Tibial nerve (tissue), 4 donors: ENCODE measurements at regions not wholly inside any gene's neighbourhood (a gene's known extent, or its start where the extent isn't known, plus 50 kb on each side); places are given as distances from the start of the nearest gene placed in this dataset.

ENCODE experiments used
- DNase-seq, 2 donors: peaks; one replicate each; pipeline ENCODE4 v3.0.0-alpha.2; 2019; ENCODE audit warnings: low spot score in 2 of 2
- H3K27ac ChIP-seq, 4 donors: fragments of 200-600 bp; sonication (generic) in 3 of 4; one replicate each; pipeline ENCODE4 v1.5.1; 2017 to 2019; ENCODE audit warnings: mild to moderate bottlenecking in 1 of 4
- H3K27me3 ChIP-seq, 2 donors: fragments of 200-600 bp; sonication (generic) in 1 of 2; one replicate each; pipeline versions ENCODE4 v1.5.1 to v1.6.0; 2017 to 2019
- H3K36me3 ChIP-seq, 3 donors: fragments of 200-600 bp; sonication (generic); one replicate each; pipeline ENCODE4 v1.5.1; 2018 to 2019
- H3K4me1 ChIP-seq, 4 donors: fragments of 200-600 bp; sonication (generic) in 3 of 4; one replicate each; pipeline ENCODE4 v1.5.1; 2017 to 2019
- H3K4me3 ChIP-seq, 4 donors: fragments of 200-600 bp; sonication (generic) in 3 of 4; one replicate each; pipeline ENCODE4 v1.5.1; 2017 to 2019; ENCODE audit warnings: mild to moderate bottlenecking in 1 of 4, moderate library complexity in 1 of 4
- H3K9me3 ChIP-seq, 4 donors: fragments of 200-600 bp; sonication (generic) in 3 of 4; one replicate each; pipeline ENCODE4 v1.5.1; 2017 to 2019
- CTCF ChIP-seq, 5 experiments: fragments of 200-600 bp in 3 of 5; fragments of 450-650 bp in 2 of 5; sonication (generic) in 3 of 5; IDR thresholded peaks; one replicate each; pipeline ENCODE4 v1.5.1; 2016 to 2019; ENCODE audit warnings: antibody characterized with exemption in 5 of 5, mild to moderate bottlenecking in 3 of 5, moderate library complexity in 2 of 5
- EP300 ChIP-seq, 2 donors: sonication (generic); formaldehyde crosslinking; IDR thresholded peaks; one replicate each; pipeline ENCODE4 v1.6.1; 2017; ENCODE audit warnings: antibody characterized with exemption in 2 of 2, mild to moderate bottlenecking in 1 of 2
- POLR2A ChIP-seq, 2 donors: fragments of 450-650 bp; IDR thresholded peaks; one replicate each; pipeline ENCODE4 v1.6.1; 2017; ENCODE audit warnings: antibody characterized with exemption in 2 of 2, mild to moderate bottlenecking in 2 of 2, moderate library complexity in 2 of 2
- WGBS, 2 donors: methylation state at CpG; one replicate each; pipeline ENCODE4 v1.1.5; 2018; 5-methylcytosine and 5-hydroxymethylcytosine counted together

DNA sequence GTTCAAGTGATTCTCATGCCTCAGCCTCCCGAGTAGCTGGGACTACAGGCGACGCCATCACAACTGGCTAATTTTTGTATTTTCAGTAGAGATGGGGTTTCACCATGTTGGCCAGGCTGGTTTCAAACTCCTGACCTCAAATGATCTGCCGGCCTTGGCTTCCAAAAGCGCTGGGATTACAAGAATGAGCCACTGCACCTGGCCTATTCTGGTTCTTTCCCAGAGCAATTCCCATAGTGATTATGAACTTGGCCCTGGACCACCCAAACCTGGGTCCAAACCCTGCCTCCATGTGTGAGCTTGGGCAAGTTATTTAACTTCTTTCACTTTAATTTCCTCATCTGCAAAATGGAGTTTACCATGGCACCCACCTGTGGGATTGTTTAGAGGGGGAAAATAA, 61.5 kb upstream of the HEPHL1 start:
- WGBS, 2 donors, result 74 to 78% methylated on average over 5 of the region's 5 CpGs
- Histone ChIP-seq H3K4me1 (no peaks in the 10 kb centered on the region), H3K27ac (no peak overlapping the region), H3K9me3 (peaks cover 0 to 4% (median 0%) of the 10 kb centered on the region in 4 donors), H3K27me3 (no peaks in the 10 kb centered on the region), H3K4me3 (no peak overlapping the region), H3K36me3 (no peaks in the 10 kb centered on the region)
- TF ChIP-seq CTCF (IDR thresholded peaks at IDR 0.05) (no peak), EP300 (IDR thresholded peaks at IDR 0.05) (no peak), POLR2A (IDR thresholded peaks at IDR 0.05) (no peak)
- DNase-seq, result no peak

DNA sequence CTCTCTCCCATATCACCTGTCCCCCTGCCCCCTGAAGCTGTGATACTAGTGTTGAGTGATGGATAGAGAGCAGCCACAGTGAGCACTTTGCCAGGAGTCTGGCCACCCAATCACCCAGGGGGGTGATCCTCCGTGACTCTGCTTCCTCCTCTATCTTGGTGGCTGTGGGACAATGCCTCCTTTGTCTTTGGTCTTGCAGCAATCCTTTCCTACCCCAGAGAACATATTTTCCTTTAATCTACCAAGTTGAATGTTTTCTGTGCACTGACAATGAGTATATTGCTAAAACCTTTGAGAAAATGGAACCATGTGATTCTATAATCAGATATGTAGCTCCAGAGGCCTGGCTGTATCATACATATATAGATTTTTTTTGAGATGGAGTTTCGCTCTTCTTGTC, 58.1 kb upstream of the HEPHL1 start:
- no peaks in the 10 kb centered on the region for H3K36me3 ChIP-seq
- H3K4me1 ChIP-seq, result no peaks in the 10 kb centered on the region
- DNase-seq, result no peak
- no peak overlapping the region for H3K4me3 ChIP-seq
- H3K27me3 ChIP-seq, result no peaks in the 10 kb centered on the region
- no peaks in the 10 kb centered on the region for H3K9me3 ChIP-seq
- TF ChIP-seq POLR2A (IDR thresholded peaks at IDR 0.05) (no peak), CTCF (IDR thresholded peaks at IDR 0.05) (no peak), EP300 (IDR thresholded peaks at IDR 0.05) (no peak)
- no peak overlapping the region for H3K27ac ChIP-seq
- 61 to 77% methylated on average over 2 of the region's 2 CpGs for WGBS, 2 donors

GRCh38 chr11:93967258-93967657, 53.9 kb upstream of the HEPHL1 start:
- no peak overlapping the region for H3K27ac ChIP-seq
- WGBS, 2 donors, result 89 to 95% methylated on average over 4 of the region's 4 CpGs
- DNase-seq, result no peak
- no peak for TF ChIP-seq EP300 (IDR thresholded peaks at IDR 0.05)
- no peak for TF ChIP-seq CTCF (IDR thresholded peaks at IDR 0.05)
- no peak for TF ChIP-seq POLR2A (IDR thresholded peaks at IDR 0.05)
- H3K4me1 ChIP-seq, result no peaks in the 10 kb centered on the region
- H3K27me3 ChIP-seq, result no peaks in the 10 kb centered on the region
- H3K36me3 ChIP-seq, result no peaks in the 10 kb centered on the region
- H3K9me3 ChIP-seq, result no peaks in the 10 kb centered on the region
- H3K4me3 ChIP-seq, result no peak overlapping the region

DNA sequence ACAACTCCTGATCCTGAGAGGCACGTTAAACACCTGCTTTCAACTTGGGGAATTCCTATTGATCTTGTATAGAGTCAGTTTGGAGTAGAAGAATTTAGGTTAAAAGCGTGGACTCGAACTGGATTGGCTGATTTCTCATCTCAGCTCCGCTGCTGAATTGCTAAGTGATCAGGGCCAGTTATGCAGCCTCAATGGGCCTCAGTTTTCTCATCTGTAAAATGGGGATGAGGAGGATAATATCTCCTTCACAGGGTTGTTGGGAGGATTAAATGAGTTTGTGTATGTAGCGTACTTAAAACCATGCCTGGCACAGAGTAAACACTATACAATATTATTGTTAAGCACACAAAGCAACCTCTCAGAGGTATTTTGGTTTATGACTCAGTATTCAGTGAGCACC, 53.2 kb upstream of the HEPHL1 start:
- no peak overlapping the region for H3K27ac ChIP-seq
- no peak for DNase-seq
- no peaks in the 10 kb centered on the region for H3K36me3 ChIP-seq
- TF ChIP-seq POLR2A (IDR thresholded peaks at IDR 0.05) (no peak), EP300 (IDR thresholded peaks at IDR 0.05) (no peak), CTCF (IDR thresholded peaks at IDR 0.05) (no peak)
- no peaks in the 10 kb centered on the region for H3K9me3 ChIP-seq
- H3K4me1 ChIP-seq, result no peaks in the 10 kb centered on the region
- WGBS, 2 donors, result 85 to 90% methylated on average over 5 of the region's 5 CpGs
- H3K27me3 ChIP-seq, result no peaks in the 10 kb centered on the region
- no peak overlapping the region for H3K4me3 ChIP-seq

DNA sequence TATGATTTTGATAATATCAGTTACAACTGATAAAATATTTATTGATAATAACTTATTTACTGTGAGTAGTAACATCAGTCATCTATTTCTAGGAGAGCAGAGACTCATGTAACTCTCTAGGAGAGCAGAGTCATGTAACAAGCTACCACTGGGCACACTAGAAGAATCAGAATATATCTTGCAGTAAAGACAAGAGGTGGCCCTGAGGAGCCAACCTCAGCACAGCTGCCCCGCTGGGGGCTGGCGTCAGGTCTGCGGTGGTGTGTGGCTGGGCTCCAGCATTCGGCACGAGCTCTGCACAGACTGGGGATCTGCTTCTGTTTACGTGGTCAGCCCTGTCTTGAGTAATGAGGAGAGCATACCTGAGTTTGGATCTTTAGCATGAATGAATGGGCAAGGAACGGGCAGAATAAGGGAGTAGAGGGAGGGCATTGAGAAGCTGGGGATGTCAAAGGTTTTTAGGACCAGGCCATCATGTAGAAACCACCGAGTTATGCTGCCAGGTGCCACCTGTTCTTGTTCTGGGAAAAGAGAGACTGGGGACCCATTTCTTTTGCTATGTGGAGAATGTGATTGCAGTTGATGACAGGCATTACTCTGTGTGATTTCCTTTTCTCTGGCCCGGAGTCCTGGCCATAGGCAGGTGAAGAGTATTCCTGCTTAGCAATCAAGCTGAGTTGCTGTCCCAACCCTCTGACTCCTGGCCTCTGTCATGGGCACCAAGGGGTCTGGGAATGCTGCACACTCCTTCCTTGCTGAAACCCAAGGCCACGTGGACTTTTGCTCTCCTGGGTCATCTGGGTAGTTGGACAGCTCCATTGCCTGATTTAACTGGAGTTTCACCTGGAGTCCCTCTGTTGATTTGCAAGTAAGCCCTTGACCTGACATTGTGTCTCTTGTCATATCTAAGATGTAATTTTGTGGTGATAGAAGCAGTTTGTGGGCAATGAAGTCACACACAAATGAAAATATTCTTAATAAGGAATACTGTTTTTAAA, 50.9 kb upstream of the HEPHL1 start:
- H3K27ac ChIP-seq, result no peak overlapping the region
- H3K27me3 ChIP-seq, result no peaks in the 10 kb centered on the region
- no peak overlapping the region for H3K4me3 ChIP-seq
- WGBS, 2 donors, result 75 to 83% methylated on average over 10 of the region's 10 CpGs
- peaks cover 0 to 9% (median 3%) of the 10 kb centered on the region in 4 donors for H3K9me3 ChIP-seq
- no peak for TF ChIP-seq CTCF (IDR thresholded peaks at IDR 0.05)
- DNase-seq, result no peak
- no peaks in the 10 kb centered on the region for H3K36me3 ChIP-seq
- H3K4me1 ChIP-seq, result no peaks in the 10 kb centered on the region
